Keratinocyte (primary cell): ENCODE measurements at regions not wholly inside any gene's neighbourhood (a gene's known extent, or its start where the extent isn't known, plus 50 kb on each side); places are given as distances from the start of the nearest gene placed in this dataset.

ENCODE experiments used
- DNase-seq: peaks from one replicate; pipeline ENCODE4 v3.0.0-alpha.2; 2011; ENCODE audit warnings: low read depth, missing footprints, low spot score
- FAIRE-seq: peaks from 2 replicates; lab custom pipeline; 2011; peaks lifted over from hg19 to GRCh38; lab: Jason Lieb, UNC
- H2AFZ ChIP-seq: 2 replicates; pipeline ENCODE4 v1.6.0; 2012; ENCODE audit warnings: low read length, control low read depth, inconsistent platforms; ENCODE audit not compliant: control insufficient read depth
- H3K27ac ChIP-seq: 2 replicates; pipeline ENCODE4 v1.5.1; 2011; ENCODE audit warnings: low read length; ENCODE audit not compliant: control insufficient read depth, insufficient read depth
- H3K27me3 ChIP-seq: 3 replicates; pipeline ENCODE4 v1.6.0; 2011; ENCODE audit warnings: low read length; ENCODE audit not compliant: control insufficient read depth, insufficient read depth; ENCODE audit errors: extremely low read depth
- H3K36me3 ChIP-seq, 2 experiments: 2 replicates in 1 of 2; 3 replicates in 1 of 2; pipeline ENCODE4 v1.5.1; 2011; ENCODE audit warnings: low read length in 2 of 2, mild to moderate bottlenecking in 1 of 2; ENCODE audit not compliant: control insufficient read depth in 2 of 2, insufficient read depth in 2 of 2; ENCODE audit errors: extremely low read depth in 1 of 2
- H3K4me1 ChIP-seq: 3 replicates; pipeline ENCODE4 v1.5.1; 2011; ENCODE audit warnings: low read length; ENCODE audit not compliant: control insufficient read depth, insufficient read depth; ENCODE audit errors: extremely low read depth
- H3K4me2 ChIP-seq: 3 replicates; pipeline ENCODE4 v1.6.0; 2011; ENCODE audit warnings: low read depth, low read length; ENCODE audit not compliant: control insufficient read depth, insufficient read depth; ENCODE audit errors: extremely low read depth
- H3K4me3 ChIP-seq, 3 experiments: fragments of 200-600 bp in 1 of 3; sonication (generic) in 1 of 3; 2 replicates in 2 of 3; 3 replicates in 1 of 3; pipeline ENCODE4 v1.5.1; 2011 to 2016; ENCODE audit warnings: low read length in 3 of 3, mild to moderate bottlenecking in 3 of 3, control low read depth in 2 of 3, inconsistent platforms in 1 of 3, low read depth in 1 of 3, mixed read lengths in 1 of 3, mixed run types in 1 of 3, moderate library complexity in 1 of 3; ENCODE audit not compliant: control insufficient read depth in 2 of 3, insufficient read depth in 2 of 3; ENCODE audit errors: extremely low read depth in 1 of 3
- H3K79me2 ChIP-seq: 2 replicates; pipeline ENCODE4 v1.6.0; 2012; ENCODE audit warnings: low read length; ENCODE audit not compliant: control insufficient read depth, insufficient read depth
- H3K9ac ChIP-seq: 3 replicates; pipeline ENCODE4 v1.6.0; 2011; ENCODE audit warnings: low read length; ENCODE audit not compliant: control insufficient read depth, insufficient read depth; ENCODE audit errors: extremely low read depth
- H3K9me1 ChIP-seq: 3 replicates; pipeline ENCODE4 v1.6.0; 2011; ENCODE audit warnings: low read length; ENCODE audit not compliant: control insufficient read depth, insufficient read depth; ENCODE audit errors: extremely low read depth
- H3K9me3 ChIP-seq: 2 replicates; pipeline ENCODE4 v1.5.1; 2012; ENCODE audit warnings: low read depth, low read length; ENCODE audit not compliant: control insufficient read depth
- H4K20me1 ChIP-seq: 3 replicates; pipeline ENCODE4 v1.6.0; 2011; ENCODE audit warnings: low read length; ENCODE audit not compliant: control insufficient read depth, insufficient read depth; ENCODE audit errors: extremely low read depth
- CTCF ChIP-seq, 3 experiments: IDR thresholded peaks in 1 of 3; conservative IDR thresholded peaks in 1 of 3; optimal IDR thresholded peaks in 1 of 3; 2 replicates in 2 of 3; 3 replicates in 1 of 3; pipeline versions ENCODE3 to v1.5.1; 2011; ENCODE audit warnings: low read length in 3 of 3, mild to moderate bottlenecking in 3 of 3, moderate library complexity in 2 of 3, control low read depth in 1 of 3, inconsistent platforms in 1 of 3; ENCODE audit not compliant: insufficient read depth in 2 of 3; ENCODE audit errors: extremely low read depth in 1 of 3
- EZH2 ChIP-seq: IDR thresholded peaks from one replicate; pipeline ENCODE4 v1.6.1; 2012; ENCODE audit warnings: inconsistent platforms, mild to moderate bottlenecking, low read length, moderate library complexity
- dilution Hi-C: fragments of 300-500 bp; cut with MboI; formaldehyde crosslinking; loops from one replicate; pipeline ENCODE4 v1.7.0; 2020; ENCODE audit warnings: low sequenced_read_pairs; ENCODE audit not compliant: extremely low pct_ligation_motif_present

- no peaks in the 10 kb centered on the region for H3K79me2 ChIP-seq
- H3K4me2 ChIP-seq = no peak overlapping the region
- DNase-seq (no peak), FAIRE-seq (no peak)
- no peaks in the 10 kb centered on the region for H3K9me1 ChIP-seq
- no peak overlapping the region for H3K27ac ChIP-seq
- TF ChIP-seq CTCF (optimal IDR thresholded peaks at IDR 0.05 in 1 of 3, IDR thresholded peaks at IDR 0.05 in 1 of 3, conservative IDR thresholded peaks at IDR 0.05 in 1 of 3; ENCODE audit: extremely low read depth in 1 of 3, insufficient read depth in 2 of 3, low read length in 3 of 3) (no peak), EZH2 (no peak)
- no peak overlapping the region for H3K9ac ChIP-seq
- dilution Hi-C loops = no loop called here
- H3K36me3 ChIP-seq = no peaks in the 10 kb centered on the region
- H2AFZ ChIP-seq = no peak overlapping the region
- no peaks in the 10 kb centered on the region for H3K9me3 ChIP-seq
- H3K27me3 ChIP-seq = no peaks in the 10 kb centered on the region
- no peak overlapping the region for H3K4me3 ChIP-seq
- no peaks in the 10 kb centered on the region for H4K20me1 ChIP-seq
- H3K4me1 ChIP-seq = no peaks in the 10 kb centered on the region
Measured at GRCh38 chr14:83697099-83697498, 1832.8 kb upstream of the FLRT2 start.

GRCh38 chr14:83702619-83703018 is 1827.3 kb upstream of the FLRT2 start:
- no peaks in the 10 kb centered on the region for H3K9me1 ChIP-seq
- no peak for DNase-seq
- H3K27ac ChIP-seq = no peak overlapping the region
- no peak overlapping the region for H3K4me3 ChIP-seq
- no peaks in the 10 kb centered on the region for H4K20me1 ChIP-seq
- dilution Hi-C loops = no loop called here
- no peaks in the 10 kb centered on the region for H3K36me3 ChIP-seq
- H3K9ac ChIP-seq = no peak overlapping the region
- no peaks in the 10 kb centered on the region for H3K79me2 ChIP-seq
- no peaks in the 10 kb centered on the region for H3K9me3 ChIP-seq
- TF ChIP-seq EZH2 (no peak), CTCF (optimal IDR thresholded peaks at IDR 0.05 in 1 of 3, IDR thresholded peaks at IDR 0.05 in 1 of 3, conservative IDR thresholded peaks at IDR 0.05 in 1 of 3; ENCODE audit: extremely low read depth in 1 of 3, insufficient read depth in 2 of 3, low read length in 3 of 3) (no peak)
- H2AFZ ChIP-seq = no peak overlapping the region
- no peak overlapping the region for H3K4me2 ChIP-seq
- H3K27me3 ChIP-seq = no peaks in the 10 kb centered on the region
- H3K4me1 ChIP-seq = no peaks in the 10 kb centered on the region
- no peak for FAIRE-seq
